Large intestine (tissue), 3 donors: ENCODE measurements at regions not wholly inside any gene's neighbourhood (a gene's known extent, or its start where the extent isn't known, plus 50 kb on each side); places are given as distances from the start of the nearest gene placed in this dataset.

Experiments used
- DNase-seq, 2 donors: peaks; one replicate each; pipeline versions ENCODE4 v3.0.0 to v3.0.0-alpha.2; 2013
- H3K27ac ChIP-seq: one replicate; pipeline ENCODE4 v1.5.1; 2013; ENCODE audit warnings: low read length
- H3K27me3 ChIP-seq: 2 replicates; pipeline ENCODE4 v1.6.1; 2013; ENCODE audit warnings: low read length; ENCODE audit not compliant: control insufficient read depth, insufficient read depth
- H3K36me3 ChIP-seq: 2 replicates; pipeline ENCODE4 v1.6.1; 2013; ENCODE audit warnings: low read length; ENCODE audit not compliant: control insufficient read depth, insufficient read depth
- H3K4me1 ChIP-seq: one replicate; pipeline ENCODE4 v1.6.1; 2013; ENCODE audit warnings: low read length; ENCODE audit not compliant: control insufficient read depth, insufficient read depth
- H3K4me3 ChIP-seq: one replicate; pipeline ENCODE4 v1.5.1; 2013; ENCODE audit warnings: low read length
- H3K9me3 ChIP-seq: one replicate; pipeline ENCODE4 v1.6.1; 2013; ENCODE audit warnings: mild to moderate bottlenecking, low read depth, low read length, moderate library complexity; ENCODE audit not compliant: control insufficient read depth
- WGBS: methylation state at CpG from one replicate; pipeline ENCODE4 v1.1.5; 2013; ENCODE audit warnings: low lambda C conversion rate; ENCODE audit not compliant: insufficient coverage; 5-methylcytosine and 5-hydroxymethylcytosine counted together

DNA sequence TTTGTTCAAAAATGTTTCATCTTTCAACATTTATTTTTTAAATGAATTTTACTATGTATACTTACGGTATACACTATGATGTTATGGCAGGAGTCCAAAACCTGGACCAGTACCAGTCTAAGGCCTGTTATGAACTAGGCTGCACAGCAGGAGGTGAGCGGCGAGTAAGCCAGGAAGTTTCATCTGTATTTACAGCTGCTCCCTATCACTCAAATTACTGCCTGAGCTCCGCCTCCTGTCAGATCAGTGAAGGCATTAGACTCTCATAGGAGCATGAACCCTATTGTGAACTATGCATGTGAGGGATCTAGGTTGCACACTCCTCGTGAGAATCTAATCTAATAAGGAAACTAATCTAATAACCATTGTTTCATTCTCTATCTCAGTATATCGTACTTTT lies 715.5 kb upstream of the PTPRD start:
- Histone ChIP-seq H3K27me3 (no peaks in the 10 kb centered on the region), H3K36me3 (no peaks in the 10 kb centered on the region), H3K9me3 (no peaks in the 10 kb centered on the region), H3K4me3 (no peak overlapping the region), H3K27ac (no peak overlapping the region), H3K4me1 (no peaks in the 10 kb centered on the region)
- 80% methylated on average over 3 of the region's 6 CpGs for WGBS
- no peak for DNase-seq

DNA sequence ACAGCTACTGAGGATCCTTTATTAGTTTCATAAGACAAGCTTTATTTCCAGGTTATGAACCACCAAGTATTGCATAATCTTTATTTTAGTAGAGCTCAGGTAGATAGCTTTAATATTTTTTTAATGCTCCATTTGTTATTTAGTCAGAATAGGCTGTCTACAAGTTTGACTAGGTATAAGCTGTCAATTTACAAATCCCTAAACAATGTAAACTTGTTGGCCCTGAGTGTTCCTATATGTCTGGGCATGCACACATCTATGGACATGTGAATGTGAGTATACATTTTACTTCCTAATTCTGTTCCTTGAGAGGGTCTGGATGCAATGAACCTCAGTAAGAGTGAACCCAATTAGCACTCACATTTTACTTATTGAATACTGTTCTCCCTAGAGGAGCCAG lies 722.2 kb upstream of the PTPRD start:
- Histone ChIP-seq H3K9me3 (no peaks in the 10 kb centered on the region), H3K27me3 (no peaks in the 10 kb centered on the region), H3K27ac (no peak overlapping the region), H3K4me1 (no peaks in the 10 kb centered on the region), H3K4me3 (no peak overlapping the region), H3K36me3 (no peaks in the 10 kb centered on the region)
- no peak for DNase-seq

DNA sequence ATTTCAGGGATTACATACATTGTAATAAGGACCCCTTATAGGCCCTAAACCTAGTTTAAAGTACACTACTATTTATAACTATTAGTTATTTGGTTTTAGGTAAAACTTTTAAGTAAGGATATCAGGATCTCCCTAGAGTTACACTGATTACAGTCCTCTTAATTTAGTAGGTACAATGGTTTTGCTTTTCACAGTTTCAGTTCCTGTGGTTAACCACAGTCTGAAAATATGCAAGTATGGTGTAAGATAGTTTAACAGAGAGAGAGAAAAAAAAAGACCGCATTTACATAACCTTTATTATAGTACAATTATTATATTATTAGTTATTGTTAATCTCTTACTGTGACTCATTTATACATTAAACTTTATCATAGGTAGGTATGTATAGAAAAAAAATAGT lies 725.3 kb upstream of the PTPRD start:
- Histone ChIP-seq H3K4me3 (no peak overlapping the region), H3K27ac (no peak overlapping the region), H3K9me3 (no peaks in the 10 kb centered on the region), H3K4me1 (no peaks in the 10 kb centered on the region), H3K36me3 (no peaks in the 10 kb centered on the region), H3K27me3 (no peaks in the 10 kb centered on the region)
- 100% methylated on average over 1 of the region's 1 CpG for WGBS
- DNase-seq = no peak

DNA sequence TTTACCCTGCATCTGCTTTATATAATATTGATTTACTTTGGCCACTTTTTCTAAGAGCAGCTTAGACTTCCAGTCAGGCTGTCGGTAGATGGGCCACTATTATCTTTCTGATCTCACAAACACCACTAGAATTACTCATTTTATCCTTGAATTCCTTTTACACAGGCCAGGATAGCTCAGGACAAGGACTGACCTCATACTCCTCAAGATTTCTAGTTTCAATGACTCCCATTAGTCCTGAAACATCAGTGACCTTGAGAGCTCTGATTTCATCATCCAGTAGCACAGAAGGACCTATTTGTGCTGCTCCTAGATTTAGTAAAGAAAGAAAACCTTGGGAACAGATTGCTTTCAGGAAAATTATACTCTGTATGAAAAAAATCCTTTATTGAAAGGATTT lies 727.9 kb upstream of the PTPRD start:
- H3K27me3 ChIP-seq = no peaks in the 10 kb centered on the region
- no CpG with 5 or more reads among the region's 1 CpG for WGBS
- H3K36me3 ChIP-seq = no peaks in the 10 kb centered on the region
- H3K4me1 ChIP-seq = no peaks in the 10 kb centered on the region
- no peaks in the 10 kb centered on the region for H3K9me3 ChIP-seq
- DNase-seq = no peak
- no peak overlapping the region for H3K27ac ChIP-seq
- H3K4me3 ChIP-seq = no peak overlapping the region

DNA sequence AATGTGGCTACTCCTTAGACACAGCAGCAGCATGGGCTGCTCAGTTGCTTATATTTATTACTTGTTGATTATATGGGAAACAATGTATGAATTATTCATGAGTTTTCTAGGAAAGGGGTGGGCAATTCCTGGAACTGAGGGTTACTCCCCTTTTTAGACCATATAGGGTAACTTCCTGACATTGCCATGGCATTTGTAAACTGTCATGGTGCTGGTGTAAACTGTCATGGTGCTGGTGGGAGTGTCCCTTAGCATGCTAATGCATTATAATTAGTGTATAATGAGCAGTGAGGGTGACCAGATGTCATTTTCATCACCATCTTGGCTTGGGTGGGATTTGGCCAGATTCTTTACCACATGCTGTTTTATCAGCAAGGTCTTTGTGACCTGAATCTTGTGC lies 734.6 kb upstream of the PTPRD start:
- Histone ChIP-seq H3K4me1 (no peaks in the 10 kb centered on the region), H3K27me3 (no peaks in the 10 kb centered on the region), H3K9me3 (no peaks in the 10 kb centered on the region), H3K36me3 (no peaks in the 10 kb centered on the region), H3K27ac (no peak overlapping the region), H3K4me3 (no peak overlapping the region)
- DNase-seq = no peak

DNA sequence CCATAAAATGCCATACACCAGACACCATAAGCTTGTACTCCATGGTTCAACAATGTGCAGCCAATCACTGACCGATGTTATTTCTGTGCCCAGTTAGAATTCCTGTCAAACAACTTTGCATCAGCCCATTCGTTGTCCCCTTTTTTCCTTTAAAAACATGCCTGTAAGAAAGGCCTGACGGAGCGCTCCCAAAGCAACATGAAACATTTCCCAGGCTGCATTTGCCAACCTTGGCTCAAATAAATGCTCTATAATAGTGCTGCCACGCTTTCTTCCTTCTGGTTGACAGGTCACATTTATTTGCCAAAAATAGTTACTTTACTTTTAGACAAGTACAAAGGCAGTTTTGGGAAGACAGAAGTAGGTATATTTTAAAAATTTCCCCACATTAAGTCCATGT lies 735.6 kb upstream of the PTPRD start:
- no peaks in the 10 kb centered on the region for H3K4me1 ChIP-seq
- DNase-seq = no peak
- no peak overlapping the region for H3K4me3 ChIP-seq
- 100% methylated on average over 3 of the region's 5 CpGs for WGBS
- no peaks in the 10 kb centered on the region for H3K36me3 ChIP-seq
- no peaks in the 10 kb centered on the region for H3K9me3 ChIP-seq
- H3K27ac ChIP-seq = no peak overlapping the region
- H3K27me3 ChIP-seq = no peaks in the 10 kb centered on the region

DNA sequence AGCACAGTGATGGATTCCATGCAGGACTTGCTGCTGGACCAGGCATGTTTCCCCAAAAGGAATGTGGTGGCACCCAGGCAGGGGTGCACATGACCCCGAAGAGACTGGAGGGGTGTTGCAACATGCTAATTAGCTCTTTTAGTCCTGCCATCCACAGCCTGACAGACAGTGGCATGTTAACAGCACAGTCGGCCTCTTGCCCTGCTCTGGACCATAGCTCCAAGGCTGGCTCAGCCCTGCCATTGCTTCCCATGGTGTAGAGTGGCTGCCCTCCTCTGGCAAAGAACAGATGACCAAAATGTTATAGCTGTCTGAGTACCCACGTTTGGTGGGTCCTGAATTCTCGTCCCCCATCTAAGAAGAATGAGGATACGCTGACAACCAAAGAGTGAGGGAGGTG lies 736.4 kb upstream of the PTPRD start:
- Histone ChIP-seq H3K9me3 (no peaks in the 10 kb centered on the region), H3K36me3 (no peaks in the 10 kb centered on the region), H3K4me3 (no peak overlapping the region), H3K27ac (no peak overlapping the region), H3K27me3 (no peaks in the 10 kb centered on the region), H3K4me1 (no peaks in the 10 kb centered on the region)
- WGBS = no CpG with 5 or more reads among the region's 5 CpGs
- no peak for DNase-seq

DNA sequence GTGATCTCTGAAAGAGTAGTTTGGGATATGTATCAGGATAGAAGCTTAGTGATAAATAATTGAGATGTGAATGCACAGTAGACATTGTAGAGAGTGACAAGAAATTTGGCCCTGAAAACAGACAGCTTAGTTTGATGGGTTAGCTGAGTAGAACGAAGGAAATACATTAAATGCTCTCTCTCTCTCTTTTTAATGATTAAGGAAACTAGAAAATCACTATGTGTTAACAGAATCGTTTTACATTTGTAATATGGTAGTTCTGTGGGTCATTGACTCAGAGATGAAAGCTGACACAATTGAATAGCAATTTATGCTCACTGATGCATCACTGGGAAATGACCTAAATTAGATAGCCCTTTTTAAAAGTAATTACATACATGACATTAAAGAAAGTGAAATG lies 739.8 kb upstream of the PTPRD start:
- H3K36me3 ChIP-seq = no peaks in the 10 kb centered on the region
- H3K27ac ChIP-seq = no peak overlapping the region
- WGBS = no CpG with 5 or more reads among the region's 2 CpGs
- no peak overlapping the region for H3K4me3 ChIP-seq
- H3K27me3 ChIP-seq = no peaks in the 10 kb centered on the region
- DNase-seq = no peak
- H3K9me3 ChIP-seq = no peaks in the 10 kb centered on the region
- H3K4me1 ChIP-seq = no peaks in the 10 kb centered on the region

DNA sequence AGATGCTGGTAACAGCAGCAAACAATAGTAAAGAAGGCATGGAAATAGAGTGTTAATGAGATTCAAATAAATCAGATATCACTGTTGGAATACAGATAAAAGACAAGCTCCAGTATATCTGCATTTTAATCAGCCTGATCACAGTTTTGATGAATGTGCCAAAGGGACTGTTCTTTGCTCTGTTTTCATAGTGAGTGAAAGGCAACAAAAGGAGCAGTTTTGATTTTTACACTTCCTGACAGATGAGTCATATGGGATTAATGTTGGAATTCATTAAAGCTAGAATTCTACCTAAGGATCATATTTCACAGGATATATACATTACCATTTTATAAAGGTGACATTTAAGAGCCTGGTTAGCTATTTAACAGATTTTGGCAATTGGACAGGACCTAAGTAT lies 743.3 kb upstream of the PTPRD start:
- no peaks in the 10 kb centered on the region for H3K9me3 ChIP-seq
- H3K36me3 ChIP-seq = no peaks in the 10 kb centered on the region
- no peaks in the 10 kb centered on the region for H3K27me3 ChIP-seq
- H3K4me3 ChIP-seq = no peak overlapping the region
- no peak overlapping the region for H3K27ac ChIP-seq
- DNase-seq = no peak
- no peaks in the 10 kb centered on the region for H3K4me1 ChIP-seq

DNA sequence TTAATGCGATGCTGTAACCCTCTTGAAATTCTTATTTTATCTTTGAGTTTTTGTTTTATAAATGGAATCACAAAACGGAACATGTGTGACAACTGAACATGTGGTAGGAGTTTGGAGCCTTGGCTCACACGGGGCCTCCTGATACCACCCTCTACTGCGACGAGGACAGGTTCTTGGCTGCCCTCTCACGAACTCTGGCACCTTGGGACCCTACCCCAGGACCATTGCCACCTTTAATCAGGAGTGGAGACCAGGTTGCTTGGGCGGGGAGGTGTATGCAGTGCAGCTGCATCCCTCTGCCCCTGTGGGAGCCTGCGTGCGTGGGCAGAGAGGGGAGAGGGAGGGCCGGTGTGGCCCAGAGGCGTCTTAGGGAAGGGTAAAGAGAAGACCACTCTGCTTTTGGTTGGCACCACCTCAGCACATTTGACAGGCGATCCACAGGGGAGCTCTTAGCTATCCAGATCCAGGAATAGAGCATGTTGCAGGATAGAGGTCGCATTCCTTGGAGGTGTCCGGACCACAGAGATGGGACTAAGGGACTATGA lies 753.9 kb upstream of the PTPRD start:
- Histone ChIP-seq H3K27me3 (no peaks in the 10 kb centered on the region), H3K36me3 (no peaks in the 10 kb centered on the region), H3K27ac (no peak overlapping the region), H3K9me3 (no peaks in the 10 kb centered on the region), H3K4me3 (no peak overlapping the region), H3K4me1 (no peaks in the 10 kb centered on the region)
- no CpG with 5 or more reads among the region's 14 CpGs for WGBS
- DNase-seq = no peak

DNA sequence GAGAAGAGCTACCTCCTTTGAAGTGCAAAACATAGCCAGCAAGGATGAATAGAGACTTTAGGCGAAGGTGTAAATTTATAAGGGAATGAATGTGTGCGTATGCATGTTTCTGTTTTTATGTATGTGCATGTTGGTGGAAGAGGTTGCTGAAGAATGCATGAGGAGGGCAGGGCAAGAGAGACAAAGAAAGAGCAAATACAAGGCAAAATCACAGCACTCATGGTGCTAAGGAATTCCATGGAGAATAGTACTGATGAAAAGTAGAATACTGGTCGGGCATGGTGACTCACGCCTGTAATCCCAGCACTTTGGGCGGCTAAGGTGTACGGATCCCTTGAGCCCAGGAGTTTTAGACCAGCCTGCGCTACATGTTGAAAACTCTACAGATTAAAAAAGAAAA lies 762.1 kb upstream of the PTPRD start:
- Histone ChIP-seq H3K4me1 (no peaks in the 10 kb centered on the region), H3K9me3 (peaks cover under 1% of the 10 kb centered on the region), H3K27me3 (no peaks in the 10 kb centered on the region), H3K4me3 (no peak overlapping the region), H3K27ac (no peak overlapping the region), H3K36me3 (no peaks in the 10 kb centered on the region)
- 76% methylated on average over 5 of the region's 7 CpGs for WGBS
- no peak for DNase-seq
